Endothelial cell (in vitro differentiated cells): ENCODE measurements at regions not wholly inside any gene's neighbourhood (a gene's known extent, or its start where the extent isn't known, plus 50 kb on each side); places are given as distances from the start of the nearest gene placed in this dataset.
"Not testable (repeated sequence)": the region's sequence is repeated elsewhere in the genome, so short reads cannot be mapped to it uniquely, and the experiment has no call there.

Experiments
- DNase-seq: peaks from one replicate; pipeline ENCODE4 v3.0.0; 2021; ENCODE audit warnings: low spot score
- H3K27ac Mint-ChIP-seq: one replicate; pipeline ENCODE4 v1.8.0; 2021; ENCODE audit warnings: mixed read lengths, inconsistent platforms; ENCODE audit not compliant: unreplicated experiment
- H3K27me3 Mint-ChIP-seq: one replicate; pipeline ENCODE4 v1.8.0; 2021; ENCODE audit warnings: mild to moderate bottlenecking, moderate library complexity, mixed read lengths, inconsistent platforms; ENCODE audit not compliant: unreplicated experiment
- H3K36me3 Mint-ChIP-seq: one replicate; pipeline ENCODE4 v1.8.0; 2021; ENCODE audit warnings: mild to moderate bottlenecking, low read depth, mixed read lengths, inconsistent platforms; ENCODE audit not compliant: unreplicated experiment
- H3K4me1 Mint-ChIP-seq: one replicate; pipeline ENCODE4 v1.8.0; 2021; ENCODE audit warnings: mild to moderate bottlenecking, mixed read lengths, inconsistent platforms; ENCODE audit not compliant: unreplicated experiment
- H3K4me3 Mint-ChIP-seq: one replicate; pipeline ENCODE4 v1.8.0; 2021; ENCODE audit warnings: mild to moderate bottlenecking, mixed read lengths, inconsistent platforms; ENCODE audit not compliant: unreplicated experiment
- H3K9me3 Mint-ChIP-seq: one replicate; pipeline ENCODE4 v1.8.0; 2021; ENCODE audit warnings: mixed read lengths, inconsistent platforms; ENCODE audit not compliant: unreplicated experiment
- TF ChIP-seq, protein P1 (sequence below): fragments of 200-600 bp; sonication (generic); IDR thresholded peaks from one replicate; pipeline ENCODE4 v1.5.0; 2021; ENCODE audit warnings: antibody characterized with exemption; ENCODE audit not compliant: unreplicated experiment

- Mint-ChIP-seq H3K27ac (no peak overlapping the region), H3K36me3 (no peaks in the 10 kb centered on the region), H3K4me1 (peaks cover 19% of the 10 kb centered on the region), H3K27me3 (no peaks in the 10 kb centered on the region), H3K9me3 (no peaks in the 10 kb centered on the region), H3K4me3 (no peak overlapping the region)
- no peak for DNase-seq
- TF ChIP-seq, protein P1, sequence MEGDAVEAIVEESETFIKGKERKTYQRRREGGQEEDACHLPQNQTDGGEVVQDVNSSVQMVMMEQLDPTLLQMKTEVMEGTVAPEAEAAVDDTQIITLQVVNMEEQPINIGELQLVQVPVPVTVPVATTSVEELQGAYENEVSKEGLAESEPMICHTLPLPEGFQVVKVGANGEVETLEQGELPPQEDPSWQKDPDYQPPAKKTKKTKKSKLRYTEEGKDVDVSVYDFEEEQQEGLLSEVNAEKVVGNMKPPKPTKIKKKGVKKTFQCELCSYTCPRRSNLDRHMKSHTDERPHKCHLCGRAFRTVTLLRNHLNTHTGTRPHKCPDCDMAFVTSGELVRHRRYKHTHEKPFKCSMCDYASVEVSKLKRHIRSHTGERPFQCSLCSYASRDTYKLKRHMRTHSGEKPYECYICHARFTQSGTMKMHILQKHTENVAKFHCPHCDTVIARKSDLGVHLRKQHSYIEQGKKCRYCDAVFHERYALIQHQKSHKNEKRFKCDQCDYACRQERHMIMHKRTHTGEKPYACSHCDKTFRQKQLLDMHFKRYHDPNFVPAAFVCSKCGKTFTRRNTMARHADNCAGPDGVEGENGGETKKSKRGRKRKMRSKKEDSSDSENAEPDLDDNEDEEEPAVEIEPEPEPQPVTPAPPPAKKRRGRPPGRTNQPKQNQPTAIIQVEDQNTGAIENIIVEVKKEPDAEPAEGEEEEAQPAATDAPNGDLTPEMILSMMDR: no peak
Observed at GRCh38 chr3:177495566-177495965, 298.3 kb upstream of the TBL1XR1 start.

DNA sequence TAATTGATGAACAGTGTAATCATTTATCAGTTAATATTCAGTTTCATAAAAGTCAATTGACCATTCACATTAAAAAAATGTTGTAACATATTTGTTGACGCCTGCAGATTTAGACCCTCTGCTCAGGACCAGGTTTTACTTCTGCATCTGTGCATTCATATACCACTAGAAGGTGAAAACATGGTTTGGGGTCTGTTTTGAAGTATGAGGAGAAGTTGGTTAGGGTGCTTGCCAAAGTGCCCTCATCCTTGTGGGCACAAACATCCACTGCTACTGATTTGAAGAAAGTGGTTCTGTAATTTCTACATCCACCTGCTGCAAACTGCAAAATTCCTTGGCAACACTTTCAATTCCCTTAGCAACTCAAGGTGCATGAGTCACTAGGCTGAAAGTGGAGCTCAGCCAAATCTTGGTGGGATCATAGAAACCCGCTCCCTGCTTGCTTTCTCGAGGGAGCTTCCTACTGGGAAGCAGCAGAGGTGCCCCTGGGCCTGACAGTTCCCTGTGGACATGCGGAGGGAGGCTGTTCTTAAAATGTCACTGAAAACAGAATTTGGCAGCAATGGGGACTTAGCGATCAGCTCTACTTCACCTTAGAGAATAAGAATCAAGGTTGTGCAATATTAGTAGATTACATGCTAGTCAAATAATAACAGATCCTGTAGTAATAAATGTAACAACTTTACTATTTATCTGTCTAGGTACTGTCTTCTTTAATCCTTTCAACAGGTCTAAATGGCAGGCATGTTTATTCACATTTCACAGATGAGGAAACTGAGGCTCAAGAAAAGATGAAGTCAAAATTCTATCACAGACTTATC, 301.0 kb upstream of the TBL1XR1 start:
- Mint-ChIP-seq H3K4me3 (no peak overlapping the region), H3K27ac (no peak overlapping the region), H3K4me1 (peaks cover 2% of the 10 kb centered on the region), H3K9me3 (no peaks in the 10 kb centered on the region), H3K36me3 (no peaks in the 10 kb centered on the region), H3K27me3 (no peaks in the 10 kb centered on the region)
- TF ChIP-seq, protein P1: no peak
- DNase-seq: no peak

GRCh38 chr3:177499039-177499438, 301.8 kb upstream of the TBL1XR1 start:
- not testable (repeated sequence) for DNase-seq, H3K27me3 Mint-ChIP-seq, H3K27ac Mint-ChIP-seq, H3K4me1 Mint-ChIP-seq, H3K4me3 Mint-ChIP-seq, H3K9me3 Mint-ChIP-seq, H3K36me3 Mint-ChIP-seq

DNA sequence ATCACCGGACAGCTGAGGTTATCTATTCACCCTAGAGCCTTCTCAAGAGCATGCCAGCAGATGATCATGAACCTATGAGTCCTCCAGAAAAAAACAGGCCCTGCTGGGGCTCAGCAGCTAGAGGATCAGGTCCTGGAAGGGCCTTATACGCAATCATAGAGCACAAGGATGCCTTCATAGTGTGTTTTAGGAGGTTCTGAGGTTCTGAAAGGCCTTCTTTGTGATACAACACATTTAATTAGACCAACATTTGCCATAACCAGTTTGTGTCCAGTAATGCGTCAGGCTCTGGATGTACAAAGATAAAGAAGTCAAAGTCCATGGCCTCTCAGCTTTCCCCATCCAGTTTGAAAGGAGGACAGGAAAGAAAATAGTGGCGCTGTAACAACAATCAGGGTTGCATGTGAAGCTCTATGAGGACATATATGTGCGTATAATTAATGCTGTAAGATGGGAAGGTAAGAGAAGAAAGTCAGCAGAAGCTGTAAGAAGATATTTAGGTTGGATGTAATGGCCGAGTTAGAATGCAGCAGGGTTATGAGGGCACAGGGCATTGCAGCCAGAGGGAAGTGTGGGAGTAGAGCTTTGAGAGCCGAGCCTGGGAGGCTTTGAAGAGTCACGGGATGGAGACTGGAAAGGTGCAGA, 302.6 kb upstream of the TBL1XR1 start:
- Mint-ChIP-seq H3K4me1 (no peaks in the 10 kb centered on the region), H3K27ac (no peak overlapping the region), H3K9me3 (no peaks in the 10 kb centered on the region), H3K4me3 (no peak overlapping the region), H3K27me3 (no peaks in the 10 kb centered on the region), H3K36me3 (no peaks in the 10 kb centered on the region)
- TF ChIP-seq, protein P1: no peak
- DNase-seq: no peak

DNA sequence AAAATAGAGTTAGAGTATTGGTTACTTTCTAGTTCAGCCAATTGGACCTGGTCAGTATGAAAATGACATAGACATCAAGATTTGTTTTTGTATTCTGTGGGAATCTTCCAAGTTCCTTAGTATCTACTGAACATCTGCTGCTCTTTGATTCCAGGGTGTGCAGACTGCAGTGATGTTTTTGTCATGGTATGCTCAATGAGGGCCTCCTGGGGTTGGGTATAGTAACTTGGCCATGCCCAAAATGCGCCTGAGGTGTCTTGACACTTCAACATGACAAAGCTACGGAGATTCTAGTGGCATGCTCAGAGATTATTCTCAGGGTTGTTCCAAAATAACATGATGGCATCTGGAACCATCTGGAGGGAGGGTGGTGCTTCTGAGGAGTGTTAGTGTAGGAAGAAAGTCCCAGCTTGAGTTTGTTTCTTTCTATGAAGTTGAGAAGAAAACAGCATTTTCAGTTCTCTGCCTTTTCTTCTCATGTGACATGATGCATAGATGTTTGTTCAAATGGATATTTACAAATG, 313.5 kb upstream of the TBL1XR1 start:
- peaks cover 5% of the 10 kb centered on the region for H3K36me3 Mint-ChIP-seq
- H3K4me3 Mint-ChIP-seq: no peak overlapping the region
- H3K9me3 Mint-ChIP-seq: no peaks in the 10 kb centered on the region
- no peaks in the 10 kb centered on the region for H3K4me1 Mint-ChIP-seq
- TF ChIP-seq, protein P1: no peak
- no peaks in the 10 kb centered on the region for H3K27me3 Mint-ChIP-seq
- H3K27ac Mint-ChIP-seq: no peak overlapping the region
- no peak for DNase-seq
